GM10266 (cell line): ENCODE measurements at regions not wholly inside any gene's neighbourhood (a gene's known extent, or its start where the extent isn't known, plus 50 kb on each side); places are given as distances from the start of the nearest gene placed in this dataset.
"Not testable (repeated sequence)": the region's sequence is repeated elsewhere in the genome, so short reads cannot be mapped to it uniquely, and the experiment has no call there.

Experiments used
- DNase-seq: peaks from one replicate; pipeline ENCODE4 v3.0.0; 2012; ENCODE audit errors: extremely low spot score
- CTCF ChIP-seq: IDR thresholded peaks from 2 replicates; pipeline ENCODE4 v1.5.1; 2012; ENCODE audit warnings: mild to moderate bottlenecking, low read depth; ENCODE audit not compliant: control insufficient read depth, insufficient read depth; ENCODE audit errors: missing control alignments

GRCh38 chr14:62470935-62471334 lies 574.3 kb downstream of the KCNH5 start:
- no peak for TF ChIP-seq CTCF
- no peak for DNase-seq

GRCh38 chr14:62491146-62491545 lies 554.1 kb downstream of the KCNH5 start:
- no peak for TF ChIP-seq CTCF
- DNase-seq, result no peak

- no peak for DNase-seq
- no peak for TF ChIP-seq CTCF
Measured at GRCh38 chr14:62497708-62498107, 547.5 kb downstream of the KCNH5 start.

GRCh38 chr14:62501021-62501750 lies 544.1 kb downstream of the KCNH5 start:
- DNase-seq, result no peak
- TF ChIP-seq CTCF, result no peak

- DNase-seq, result no peak
- TF ChIP-seq CTCF, result no peak
Measured at GRCh38 chr14:62505045-62505444, 540.2 kb downstream of the KCNH5 start.

- DNase-seq, result not testable (repeated sequence)
Measured at GRCh38 chr14:62521309-62521708, 523.9 kb downstream of the KCNH5 start.

GRCh38 chr14:62528296-62528695 lies 517.0 kb downstream of the KCNH5 start:
- no peak for DNase-seq
- no peak for TF ChIP-seq CTCF

- TF ChIP-seq CTCF, result no peak
- no peak for DNase-seq
Measured at GRCh38 chr14:62532181-62532580, 513.1 kb downstream of the KCNH5 start.
